ENCODE measurements at regions not wholly inside any gene's neighbourhood (a gene's known extent, or its start where the extent isn't known, plus 50 kb on each side); places are given as distances from the start of the nearest gene placed in this dataset.

DNA sequence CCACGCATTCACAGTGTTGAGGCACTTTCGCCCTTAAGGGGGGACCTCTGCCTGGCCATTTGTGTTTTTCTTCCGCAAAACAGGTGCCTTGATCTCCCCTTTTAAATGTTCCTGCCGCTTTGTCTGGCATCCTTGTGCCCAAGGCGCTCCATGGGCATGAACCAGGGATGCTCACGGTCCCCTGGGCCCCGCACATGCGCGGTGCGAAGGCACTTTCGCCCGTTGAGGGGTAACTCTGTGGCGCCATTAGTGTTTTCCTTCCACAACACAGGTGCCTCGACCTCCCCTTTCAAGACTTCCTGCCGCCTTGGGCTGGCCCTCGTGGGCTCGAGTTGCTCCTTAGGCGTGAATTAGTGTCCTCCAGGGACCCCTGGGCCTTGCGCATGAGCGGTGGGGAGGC lies 335.5 kb downstream of the ALG10 start:
- DNase-seq = no peak
- Histone ChIP-seq H3K23me2 (ENCODE audit: insufficient read length, low read depth, low read length, poor library complexity, severe bottlenecking) (no peaks in the 10 kb centered on the region), H4K8ac (replicated peaks; ENCODE audit: insufficient read length, low read depth, low read length) (no peak overlapping the region), H3K4me2 (ENCODE audit: insufficient read depth, insufficient read length, low read length) (no peak overlapping the region), H2BK12ac (ENCODE audit: insufficient read length, low read depth, low read length) (no peak overlapping the region), H3K79me1 (ENCODE audit: insufficient read depth, low read depth, low read length, poor library complexity, severe bottlenecking) (no peaks in the 10 kb centered on the region), H4K5ac (ENCODE audit: insufficient read length, low read depth, low read length) (no peak overlapping the region), H3K9ac (ENCODE audit: extremely low read depth, insufficient read length, low read length) (no peak overlapping the region), H2BK20ac (ENCODE audit: low read depth, low read length, poor library complexity, severe bottlenecking) (no peak overlapping the region), H3T11ph (ENCODE audit: low read length) (no peak overlapping the region), H3K9me3 (ENCODE audit: control insufficient read depth, low read depth, low read length) (peaks cover 67% of the 10 kb centered on the region), H3K27ac (ENCODE audit: insufficient read length, low read depth, low read length) (no peak overlapping the region), H2BK120ac (ENCODE audit: low read depth, low read length, poor library complexity, severe bottlenecking) (no peak overlapping the region), H2AK5ac (ENCODE audit: insufficient read length, low read length) (no peak overlapping the region), H3K56ac (ENCODE audit: insufficient read length, low read depth, low read length) (no peak overlapping the region), H3K18ac (ENCODE audit: insufficient read length, low read depth, low read length) (no peak overlapping the region), H2BK5ac (ENCODE audit: insufficient read length, low read length) (no peak overlapping the region), H3K79me2 (ENCODE audit: insufficient read depth, low read length) (no peaks in the 10 kb centered on the region), H3K4ac (ENCODE audit: low read depth, low read length) (no peak overlapping the region), H4K20me1 (ENCODE audit: control insufficient read depth, insufficient read depth, insufficient read length) (no peaks in the 10 kb centered on the region), H2BK15ac (ENCODE audit: low read depth, low read length) (no peak overlapping the region), H3K14ac (ENCODE audit: insufficient read depth, low read length) (no peak overlapping the region), H3K23ac (ENCODE audit: insufficient read length, low read depth, low read length) (no peak overlapping the region), H3K27me3 (ENCODE audit: insufficient read depth, low read length) (no peaks in the 10 kb centered on the region), H2AFZ (ENCODE audit: low read length) (no peak overlapping the region), H3K4me1 (ENCODE audit: insufficient read depth, low read length) (no peaks in the 10 kb centered on the region), H4K91ac (ENCODE audit: insufficient read length, low read depth, low read length) (no peak overlapping the region)
- WGBS (ENCODE audit: extremely low coverage, insufficient read length, low lambda C conversion rate) = no CpG with 5 or more reads among the region's 20 CpGs
- no peak overlapping the region; a peak in 1 of 7 replicates for H3K27ac Mint-ChIP-seq
- H3K4me3 Mint-ChIP-seq = no peak overlapping the region
- peaks cover 0 to 3% (median 2%) of the 10 kb centered on the region in 3 experiments; a peak in 4 of 7 replicates for H3K36me3 Mint-ChIP-seq (ENCODE audit: insufficient read depth in 1 of 3, low read depth in 3 of 3)
- no peaks in the 10 kb centered on the region for H3K4me1 Mint-ChIP-seq
- H3K27me3 Mint-ChIP-seq (ENCODE audit: low read depth) = no peaks in the 10 kb centered on the region; the same call in 1 of the 2 replicates
- peaks cover 87 to 91% of the 10 kb centered on the region in 2 experiments for H3K9me3 Mint-ChIP-seq
- TF ChIP-seq, protein P1, sequence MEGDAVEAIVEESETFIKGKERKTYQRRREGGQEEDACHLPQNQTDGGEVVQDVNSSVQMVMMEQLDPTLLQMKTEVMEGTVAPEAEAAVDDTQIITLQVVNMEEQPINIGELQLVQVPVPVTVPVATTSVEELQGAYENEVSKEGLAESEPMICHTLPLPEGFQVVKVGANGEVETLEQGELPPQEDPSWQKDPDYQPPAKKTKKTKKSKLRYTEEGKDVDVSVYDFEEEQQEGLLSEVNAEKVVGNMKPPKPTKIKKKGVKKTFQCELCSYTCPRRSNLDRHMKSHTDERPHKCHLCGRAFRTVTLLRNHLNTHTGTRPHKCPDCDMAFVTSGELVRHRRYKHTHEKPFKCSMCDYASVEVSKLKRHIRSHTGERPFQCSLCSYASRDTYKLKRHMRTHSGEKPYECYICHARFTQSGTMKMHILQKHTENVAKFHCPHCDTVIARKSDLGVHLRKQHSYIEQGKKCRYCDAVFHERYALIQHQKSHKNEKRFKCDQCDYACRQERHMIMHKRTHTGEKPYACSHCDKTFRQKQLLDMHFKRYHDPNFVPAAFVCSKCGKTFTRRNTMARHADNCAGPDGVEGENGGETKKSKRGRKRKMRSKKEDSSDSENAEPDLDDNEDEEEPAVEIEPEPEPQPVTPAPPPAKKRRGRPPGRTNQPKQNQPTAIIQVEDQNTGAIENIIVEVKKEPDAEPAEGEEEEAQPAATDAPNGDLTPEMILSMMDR (conservative IDR thresholded peaks at IDR 0.05) = no peak

Data from H9 (cell line).